ENCODE measurements at regions not wholly inside any gene's neighbourhood (a gene's known extent, or its start where the extent isn't known, plus 50 kb on each side); places are given as distances from the start of the nearest gene placed in this dataset.

DNA sequence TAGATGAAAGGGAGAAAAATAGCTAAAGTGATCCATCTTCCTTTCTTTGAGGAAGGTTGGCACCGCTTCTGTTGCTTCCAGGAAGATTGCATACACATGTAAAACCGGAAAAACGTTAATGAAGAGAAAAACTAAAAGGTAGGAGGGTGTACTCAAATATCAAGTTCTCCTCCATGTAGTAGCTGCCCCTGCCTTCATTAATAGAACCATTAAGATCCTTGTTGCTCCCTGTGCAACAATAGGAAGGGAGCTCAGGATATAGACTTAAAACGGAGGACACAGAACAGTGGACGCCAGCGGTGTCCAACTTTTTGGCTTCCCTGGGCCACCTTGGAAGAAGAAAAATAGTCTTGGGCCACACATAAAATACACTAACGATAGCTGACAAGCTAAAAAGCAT lies 118.9 kb downstream of the TMEM174 start:
- no peak for DNase-seq (ENCODE audit: low read depth, low spot score)

- DNase-seq (ENCODE audit: low read depth, low spot score) = no peak
Observed at GRCh38 chr5:73290242-73290641, 117.2 kb downstream of the TMEM174 start.

- no peak for DNase-seq (ENCODE audit: low read depth, low spot score)
Observed at GRCh38 chr5:73288803-73289720, 116.1 kb downstream of the TMEM174 start.

DNA sequence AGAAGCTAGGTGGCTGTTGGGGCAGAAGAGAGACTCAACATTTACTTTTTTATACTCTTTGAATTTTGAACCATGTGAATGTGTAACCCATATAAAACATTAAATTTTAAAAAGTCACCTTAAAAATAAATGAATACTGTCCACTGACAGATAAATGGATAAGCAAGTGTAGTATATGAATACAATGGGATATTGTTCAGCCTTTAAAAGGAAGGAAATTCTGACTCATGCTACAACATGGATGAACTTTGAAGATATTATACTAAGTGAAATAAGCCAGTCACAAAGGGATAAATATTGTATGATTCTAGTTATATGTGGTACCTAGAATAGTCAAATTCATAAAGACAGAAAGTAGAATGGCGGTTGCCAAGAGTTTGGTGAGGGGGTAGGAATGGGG lies 113.9 kb downstream of the TMEM174 start:
- DNase-seq (ENCODE audit: low read depth, low spot score) = no peak

DNA sequence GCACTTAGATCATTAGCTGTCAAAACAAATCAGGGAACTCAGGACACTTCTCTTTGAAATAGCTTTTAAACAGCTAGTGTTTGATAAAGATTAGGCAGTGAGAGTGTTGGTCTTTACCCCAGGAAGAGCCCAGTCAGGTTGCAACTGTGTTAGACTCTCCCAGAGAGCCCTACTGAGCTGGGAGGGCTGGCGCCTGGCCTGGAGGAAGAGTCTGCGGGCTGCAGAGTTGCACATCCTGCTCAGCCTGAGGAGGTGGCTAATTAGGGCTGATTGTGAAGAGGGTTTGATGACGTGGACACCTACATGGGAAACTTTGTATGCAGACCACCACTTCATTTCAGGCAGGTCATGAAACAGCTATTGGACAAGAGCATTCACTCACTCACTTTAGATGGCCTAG lies 112.0 kb downstream of the TMEM174 start:
- DNase-seq (ENCODE audit: low read depth, low spot score) = peak; percentile 65

DNA sequence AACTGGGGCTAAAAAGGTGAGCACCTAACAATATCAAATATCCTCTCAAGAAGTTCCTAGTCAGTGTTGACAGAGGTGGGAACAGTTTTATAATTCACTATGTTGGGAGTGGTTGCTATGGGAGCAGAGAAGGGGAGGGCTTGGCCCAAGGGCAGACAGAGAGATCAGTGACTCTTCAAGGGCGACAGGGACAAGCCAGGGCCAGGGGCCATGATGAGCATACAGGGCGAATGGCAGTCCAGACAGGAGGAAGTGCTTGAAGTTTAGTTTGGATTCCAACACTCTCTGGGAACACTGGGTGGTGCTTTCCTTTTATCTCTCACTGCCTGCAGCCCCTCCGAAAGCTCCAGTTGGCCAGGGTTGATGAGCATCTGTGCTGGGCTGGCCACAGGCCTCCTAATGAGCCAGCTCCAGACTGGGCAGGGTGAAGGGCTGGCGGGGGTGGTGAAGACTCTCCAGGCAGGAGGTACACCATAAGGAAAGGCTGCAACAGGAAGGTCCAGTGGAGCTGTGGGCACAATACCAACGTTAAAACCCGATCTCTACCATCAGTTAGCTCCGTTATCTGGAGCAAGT lies 111.3 kb downstream of the TMEM174 start:
- DNase-seq (ENCODE audit: low read depth, low spot score) = peak; percentile 43

DNA sequence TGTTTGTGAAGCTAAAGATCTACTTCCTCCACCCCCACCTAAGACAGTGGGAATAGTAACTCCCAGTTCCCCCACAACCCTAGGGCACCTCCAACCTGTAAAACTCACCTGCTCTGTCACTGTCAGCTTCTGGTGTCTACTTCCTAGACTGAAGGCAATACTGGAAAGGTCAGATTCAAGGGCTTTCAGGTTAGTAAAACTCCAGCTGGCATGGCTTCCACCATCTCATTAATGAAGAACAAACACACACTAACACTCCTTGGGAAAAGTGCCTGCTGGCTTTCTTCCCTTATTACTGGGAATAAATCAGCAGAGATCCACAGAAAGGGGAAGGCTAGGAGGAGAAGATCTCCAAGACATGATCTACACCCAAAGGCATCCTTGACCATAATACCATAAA lies 109.9 kb downstream of the TMEM174 start:
- DNase-seq (ENCODE audit: low read depth, low spot score) = no peak

GRCh38 chr5:73282383-73282782 lies 109.4 kb downstream of the TMEM174 start:
- no peak for DNase-seq (ENCODE audit: low read depth, low spot score)

GRCh38 chr5:73280821-73281746 lies 108.1 kb downstream of the TMEM174 start:
- no peak for DNase-seq (ENCODE audit: low read depth, low spot score)

DNA sequence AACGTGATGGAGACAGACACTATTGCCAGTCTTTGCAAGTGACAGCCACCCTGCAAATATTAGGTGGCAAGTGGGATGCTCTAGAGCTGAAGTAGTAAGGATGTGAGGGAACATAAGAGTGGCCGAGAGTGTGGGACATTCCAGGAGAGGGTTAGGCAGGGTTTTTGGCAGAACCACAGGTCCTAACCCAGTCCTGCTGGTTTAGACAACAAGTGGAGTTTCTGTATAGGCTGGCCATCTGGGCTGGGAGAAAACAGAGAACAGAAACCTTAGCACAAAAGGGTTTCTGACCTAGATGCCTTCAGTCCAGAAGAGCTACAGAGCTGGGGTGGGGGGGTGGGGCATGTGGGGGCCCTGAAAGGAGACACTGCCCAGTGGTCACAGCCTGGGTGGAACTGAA lies 107.4 kb downstream of the TMEM174 start:
- DNase-seq (ENCODE audit: low read depth, low spot score) = no peak

DNA sequence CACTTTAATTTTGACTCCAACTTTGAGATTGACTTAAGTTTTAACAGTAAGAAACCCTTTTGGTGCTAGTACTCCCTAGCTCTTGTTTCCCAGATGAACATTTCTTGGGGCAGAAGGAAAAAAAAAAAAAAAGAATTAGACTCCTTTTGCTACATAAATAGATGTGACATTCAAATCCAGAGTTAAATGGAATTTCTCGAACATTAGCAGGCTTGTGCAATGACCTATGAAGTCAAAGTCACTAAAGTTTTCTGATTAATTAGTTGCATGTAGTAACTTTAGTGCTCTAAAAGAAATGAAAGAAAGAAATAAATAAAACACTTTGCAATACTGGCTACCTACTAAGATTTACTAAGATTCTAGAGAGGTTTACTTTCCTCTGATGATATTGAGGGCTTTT lies 106.8 kb downstream of the TMEM174 start:
- DNase-seq (ENCODE audit: low read depth, low spot score) = no peak

GRCh38 chr5:73278693-73279092 lies 105.7 kb downstream of the TMEM174 start:
- DNase-seq (ENCODE audit: low read depth, low spot score) = no peak

DNA sequence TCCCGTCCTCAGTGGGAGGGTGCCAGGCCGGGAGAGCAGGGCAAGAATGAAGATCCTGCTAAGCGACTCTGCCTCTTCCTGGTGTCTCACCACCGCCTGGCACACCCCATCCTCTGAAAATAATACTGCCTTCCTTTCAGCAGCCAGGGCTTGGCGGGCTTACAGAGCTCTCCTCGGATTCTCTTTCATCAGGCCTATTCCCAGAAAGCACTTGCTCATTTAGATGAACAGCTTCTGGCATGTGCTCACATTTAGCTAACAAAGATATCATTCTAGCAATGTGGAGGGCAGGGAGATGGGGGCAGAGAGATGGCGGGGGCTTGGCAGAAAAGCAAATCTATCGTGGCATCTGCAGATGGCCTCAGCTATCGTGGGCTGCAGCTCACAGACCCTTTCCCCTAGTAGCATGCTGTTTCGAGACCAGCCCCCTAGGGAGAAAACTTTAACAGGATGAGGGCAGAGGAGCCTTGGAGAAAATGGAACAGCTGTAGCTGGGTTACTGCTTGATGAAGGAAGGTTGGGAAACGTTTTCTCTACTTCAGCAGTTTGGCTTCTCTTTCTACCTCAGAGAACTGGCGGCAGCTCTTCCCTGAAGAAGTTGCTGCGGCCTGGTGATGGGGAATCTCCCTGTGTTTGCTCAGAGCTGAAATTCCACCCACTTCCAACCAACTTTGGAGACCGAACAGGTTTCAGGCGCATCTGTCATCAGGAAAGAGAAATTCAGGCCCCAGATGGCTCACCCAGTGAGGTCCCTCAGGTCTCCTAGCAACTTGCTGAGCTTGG lies 102.1 kb downstream of the TMEM174 start:
- no peak for DNase-seq (ENCODE audit: low read depth, low spot score)

- no peak for DNase-seq (ENCODE audit: low read depth, low spot score)
Observed at GRCh38 chr5:73274121-73274520, 101.1 kb downstream of the TMEM174 start.

DNA sequence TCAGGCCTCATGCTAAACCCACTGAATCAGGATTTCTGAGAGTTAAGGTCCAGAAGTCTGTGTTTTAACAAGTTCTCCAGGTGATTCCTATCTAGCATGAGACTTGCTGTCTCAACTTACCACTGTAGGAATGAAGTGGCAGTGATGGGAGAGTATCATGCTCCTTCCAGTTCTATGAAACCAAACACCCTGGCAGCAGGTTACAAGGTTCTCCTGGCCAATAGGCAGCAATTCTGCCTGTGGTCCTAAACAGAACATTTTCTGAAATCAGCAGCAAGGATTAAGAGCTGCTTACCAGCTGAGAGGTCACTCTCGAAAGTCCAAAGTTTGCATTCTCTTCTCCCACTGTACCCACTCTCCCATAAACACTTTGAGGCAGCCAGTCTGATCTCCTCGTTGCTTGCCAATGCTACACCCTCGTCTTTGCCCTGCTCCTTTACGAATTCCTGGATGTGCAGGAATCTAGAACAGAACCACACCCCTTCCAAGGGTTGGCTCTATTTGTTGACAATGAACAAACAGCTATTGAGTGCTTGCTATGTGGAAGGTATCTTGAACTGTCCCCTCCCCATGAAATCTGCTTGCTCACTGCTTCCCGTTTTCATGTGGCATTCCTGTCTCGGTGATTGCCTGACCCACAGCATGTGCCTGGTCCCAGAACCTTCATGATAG lies 100.5 kb downstream of the TMEM174 start:
- no peak for DNase-seq (ENCODE audit: low read depth, low spot score)

DNA sequence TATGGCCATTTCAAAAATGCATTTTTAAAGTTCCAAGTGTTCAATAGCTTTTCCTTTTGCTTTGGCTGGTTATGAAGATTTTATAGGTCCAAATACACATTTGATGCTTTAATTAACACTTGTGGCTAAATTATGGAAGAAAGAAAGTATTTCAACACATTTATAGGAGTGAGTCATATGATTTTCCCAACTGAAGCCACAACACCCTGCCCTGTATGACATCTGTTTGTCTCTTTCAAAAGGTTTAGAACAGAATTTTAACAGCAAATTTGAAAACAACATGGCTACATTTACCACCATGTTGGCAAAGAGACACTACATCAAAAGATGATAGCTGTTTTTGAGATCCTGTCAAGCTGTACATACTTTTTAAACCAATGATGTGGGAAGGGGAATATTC lies 99.4 kb downstream of the TMEM174 start:
- no peak for DNase-seq (ENCODE audit: low read depth, low spot score)

GRCh38 chr5:73268826-73269225 lies 95.8 kb downstream of the TMEM174 start:
- no peak for DNase-seq (ENCODE audit: low read depth, low spot score)

GRCh38 chr5:73267766-73268435 lies 94.9 kb downstream of the TMEM174 start:
- DNase-seq (ENCODE audit: low read depth, low spot score) = no peak

DNA sequence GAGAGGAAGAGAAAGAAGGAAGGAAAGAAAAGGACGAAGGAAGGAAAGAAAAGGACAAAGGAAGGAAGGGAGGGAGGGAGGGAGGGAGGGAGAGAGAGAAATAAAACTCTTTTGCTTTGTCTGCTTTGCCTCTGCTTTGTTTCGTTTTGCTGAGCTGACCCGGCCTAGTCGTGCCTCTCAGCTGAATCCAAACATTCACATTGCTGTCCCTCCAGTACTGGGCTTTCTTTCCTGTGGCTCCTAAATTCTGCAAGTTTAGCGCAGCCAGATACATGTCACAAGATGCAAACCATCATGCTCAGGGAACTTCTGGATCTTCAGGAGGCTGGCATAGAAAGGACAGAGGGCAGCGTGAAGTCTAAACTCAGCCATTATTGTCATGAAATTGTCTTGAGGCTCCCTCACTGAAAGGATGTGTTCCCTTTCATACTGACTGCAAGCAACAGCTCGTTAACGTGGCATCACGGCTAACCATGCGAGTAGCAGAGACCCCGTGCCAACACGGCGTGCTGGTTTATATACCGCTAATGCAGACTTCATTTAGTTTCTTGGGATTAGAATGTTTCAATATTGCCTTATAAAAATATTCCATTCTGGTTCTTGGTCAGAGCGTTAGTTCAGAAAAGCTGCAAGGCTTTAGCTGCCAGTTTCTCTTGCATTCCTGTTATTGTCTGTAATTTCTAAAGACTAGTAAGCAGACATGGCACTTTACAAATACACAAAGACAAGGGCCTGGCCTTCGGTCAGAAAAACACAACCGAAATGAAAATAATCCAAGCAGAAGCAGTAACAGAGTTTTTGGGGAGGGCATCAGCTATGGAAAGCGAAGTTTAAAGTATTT lies 94.2 kb downstream of the TMEM174 start:
- no peak for DNase-seq (ENCODE audit: low read depth, low spot score)
